DMS 273 (cell line): ENCODE measurements at regions not wholly inside any gene's neighbourhood (a gene's known extent, or its start where the extent isn't known, plus 50 kb on each side); places are given as distances from the start of the nearest gene placed in this dataset.

Source experiments
- DNase-seq: peaks from one replicate; lab custom pipeline; 2025; ENCODE audit not compliant: unreplicated experiment; lab: John Stamatoyannopoulos, UW

DNA sequence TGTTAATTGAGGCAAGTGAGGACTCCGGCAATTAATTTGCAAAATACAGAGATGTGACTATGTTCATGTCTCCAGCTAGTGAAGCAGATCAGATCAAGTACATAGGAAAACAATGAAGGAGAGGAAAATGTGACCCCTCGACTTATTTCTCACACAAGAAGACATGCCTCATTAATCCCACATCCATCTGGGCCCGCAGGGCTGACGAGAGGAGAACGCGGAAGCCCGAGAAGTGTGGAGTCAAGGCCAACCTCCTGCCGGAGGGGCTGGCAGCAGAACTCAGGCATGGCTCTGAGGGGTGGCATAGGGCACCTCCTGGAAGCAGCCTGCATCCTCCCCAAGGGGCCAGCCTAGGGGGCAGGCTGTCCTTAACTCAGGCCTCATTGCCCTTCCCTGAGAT lies 54.4 kb downstream of the ZNF503 start:
- DNase-seq, result no peak

DNA sequence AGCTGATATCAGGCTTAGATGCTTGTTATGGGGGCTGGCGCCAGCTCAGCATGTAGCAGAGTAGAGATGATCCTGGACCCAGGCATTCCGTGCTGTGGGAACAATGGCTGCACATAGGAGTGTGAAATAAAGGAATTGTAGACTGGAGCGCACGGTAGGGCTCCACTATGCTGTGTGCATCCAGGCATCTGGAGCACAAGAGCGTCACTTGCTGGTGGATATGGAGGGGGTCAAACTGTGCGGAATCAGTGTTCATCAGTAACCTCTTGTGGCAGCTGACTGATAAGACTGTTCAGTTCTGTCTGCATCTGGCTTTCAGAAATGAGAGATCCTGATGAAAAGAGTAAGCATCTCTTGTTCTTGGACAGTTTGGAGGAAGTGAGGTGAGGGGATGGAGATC lies 55.8 kb downstream of the ZNF503 start:
- DNase-seq, result no peak

DNA sequence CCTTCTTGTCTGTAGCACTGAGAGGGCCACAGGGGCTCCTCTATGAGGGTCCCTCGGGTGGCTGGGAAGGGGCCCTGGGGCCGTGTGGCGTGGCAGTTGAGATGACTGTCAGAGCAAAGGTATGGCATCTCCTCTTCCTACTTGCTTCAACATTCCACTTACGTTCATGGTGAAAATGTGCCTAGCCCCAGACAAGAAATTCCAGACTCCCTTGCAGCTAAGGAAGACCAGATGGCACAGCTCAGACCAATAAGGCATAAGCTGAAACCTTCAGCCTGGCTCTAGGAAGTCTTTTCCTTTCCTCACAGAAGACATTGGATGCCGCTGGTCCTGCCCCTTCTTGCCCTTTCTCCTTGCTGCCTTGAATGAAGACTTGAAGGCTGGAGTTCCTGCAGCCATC lies 57.4 kb downstream of the ZNF503 start:
- no peak for DNase-seq

DNA sequence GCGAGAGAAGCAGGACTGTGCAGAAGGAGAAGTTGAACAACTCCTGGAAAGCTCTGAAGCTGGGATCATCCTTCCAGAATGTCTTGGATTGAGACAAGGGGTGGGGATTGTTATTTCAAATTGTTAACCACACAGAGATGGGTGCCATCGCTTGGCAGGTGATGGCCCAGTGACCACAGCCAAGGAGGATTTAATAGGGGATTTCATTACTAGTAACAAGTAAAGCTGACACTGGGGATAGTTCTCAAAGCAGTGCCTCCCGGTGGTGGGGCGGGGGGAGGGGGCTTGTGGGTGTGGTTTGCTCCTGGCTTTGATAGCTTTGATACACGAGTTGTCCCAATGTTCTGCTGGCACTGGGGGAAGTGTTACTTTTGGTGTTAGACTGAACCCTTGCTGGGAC lies 59.2 kb downstream of the ZNF503 start:
- DNase-seq, result no peak

DNA sequence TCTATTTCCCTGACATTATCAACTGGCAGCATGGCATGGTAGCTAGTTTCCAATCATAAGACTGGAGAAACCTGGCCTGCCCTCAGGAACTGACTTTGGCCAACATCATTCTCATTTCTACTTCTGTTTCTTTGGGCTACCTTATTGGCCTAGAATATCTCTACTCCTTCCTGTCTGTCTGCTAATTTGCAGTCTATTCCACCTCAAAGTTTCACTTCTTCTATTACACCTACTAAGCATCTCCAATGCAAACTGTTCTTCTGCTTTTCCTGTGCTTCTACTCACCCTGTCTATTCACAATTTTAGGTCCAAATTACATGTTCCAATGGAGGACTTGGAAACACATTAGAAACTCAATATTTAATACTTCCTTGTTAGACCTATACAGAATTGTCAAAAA lies 65.6 kb downstream of the ZNF503 start:
- no peak for DNase-seq

DNA sequence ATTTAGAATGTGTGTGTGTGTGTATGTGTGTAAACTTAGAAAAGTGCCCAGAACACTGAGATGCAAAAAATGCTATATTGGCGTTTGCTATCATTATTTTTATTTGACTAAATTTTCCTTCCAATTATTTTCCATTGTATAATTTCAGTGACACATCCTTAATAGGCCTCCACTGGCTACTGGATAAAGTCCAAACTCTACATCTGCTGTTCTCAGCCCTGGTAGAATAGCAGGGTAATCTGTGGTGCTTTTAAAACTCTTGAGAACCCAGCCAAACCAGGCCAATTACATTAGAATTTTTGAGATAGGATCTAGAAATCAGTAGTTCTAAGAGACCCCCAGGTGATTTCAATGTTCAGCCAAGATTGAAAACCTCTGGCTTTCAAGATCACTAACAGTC lies 66.4 kb downstream of the ZNF503 start:
- DNase-seq, result peak; percentile 61

DNA sequence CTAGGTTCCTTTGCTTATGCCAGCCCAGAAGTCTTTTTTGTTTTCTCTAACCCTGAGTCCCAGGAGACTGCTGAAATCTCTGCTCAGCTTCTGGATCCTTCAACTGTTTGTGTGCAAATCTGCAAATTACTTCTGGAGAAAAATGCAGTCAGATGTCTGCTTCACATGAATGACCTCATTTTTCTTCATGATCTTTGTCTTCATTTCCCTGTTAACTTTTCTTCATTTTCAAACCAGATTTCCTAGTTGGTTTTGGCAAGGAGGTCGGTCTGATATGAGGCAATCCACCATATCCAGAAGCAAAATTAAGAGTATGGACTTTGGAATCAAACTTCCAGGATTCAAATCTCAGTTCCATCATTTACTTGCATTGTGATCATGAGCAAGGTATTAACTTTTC lies 66.8 kb downstream of the ZNF503 start:
- DNase-seq, result peak; percentile 17

DNA sequence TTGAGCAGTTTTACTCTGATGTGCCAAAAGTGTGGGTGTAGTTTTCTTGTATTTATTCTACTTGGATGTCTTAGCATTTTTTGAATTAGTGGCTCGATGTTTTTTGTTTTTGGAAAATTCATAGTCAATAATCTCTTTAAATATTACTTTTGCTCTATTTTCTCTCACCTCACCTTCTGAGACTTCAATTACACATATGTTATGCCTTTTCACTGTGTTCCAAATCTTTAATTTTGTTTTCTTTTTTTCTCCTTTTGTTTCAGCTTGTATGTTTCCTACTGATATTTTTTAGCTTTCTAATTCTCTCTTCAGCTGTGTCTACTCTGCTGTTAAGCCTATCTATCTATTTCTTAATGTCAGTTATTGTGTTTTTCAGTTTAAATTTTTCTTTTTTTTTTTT lies 69.5 kb downstream of the ZNF503 start:
- DNase-seq, result no peak

DNA sequence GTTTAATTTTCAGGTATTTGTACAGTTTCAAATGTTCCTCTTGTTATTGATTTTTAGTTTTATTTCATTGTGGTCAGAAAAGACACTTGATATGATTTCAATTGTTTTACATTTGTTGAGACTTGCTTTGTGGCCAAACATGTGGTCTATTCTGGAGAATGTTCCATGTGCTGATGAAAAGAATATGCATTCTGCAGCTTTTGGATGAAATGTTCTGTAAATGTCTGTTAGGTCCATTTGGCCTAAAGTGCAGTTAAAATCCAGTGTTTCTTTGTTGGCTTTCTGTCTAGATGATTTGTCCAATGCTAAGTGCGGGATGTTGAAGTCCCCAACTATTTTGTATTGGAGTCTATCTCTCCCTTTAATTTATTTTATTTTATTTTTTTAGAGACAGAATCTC lies 70.5 kb downstream of the ZNF503 start:
- no peak for DNase-seq

DNA sequence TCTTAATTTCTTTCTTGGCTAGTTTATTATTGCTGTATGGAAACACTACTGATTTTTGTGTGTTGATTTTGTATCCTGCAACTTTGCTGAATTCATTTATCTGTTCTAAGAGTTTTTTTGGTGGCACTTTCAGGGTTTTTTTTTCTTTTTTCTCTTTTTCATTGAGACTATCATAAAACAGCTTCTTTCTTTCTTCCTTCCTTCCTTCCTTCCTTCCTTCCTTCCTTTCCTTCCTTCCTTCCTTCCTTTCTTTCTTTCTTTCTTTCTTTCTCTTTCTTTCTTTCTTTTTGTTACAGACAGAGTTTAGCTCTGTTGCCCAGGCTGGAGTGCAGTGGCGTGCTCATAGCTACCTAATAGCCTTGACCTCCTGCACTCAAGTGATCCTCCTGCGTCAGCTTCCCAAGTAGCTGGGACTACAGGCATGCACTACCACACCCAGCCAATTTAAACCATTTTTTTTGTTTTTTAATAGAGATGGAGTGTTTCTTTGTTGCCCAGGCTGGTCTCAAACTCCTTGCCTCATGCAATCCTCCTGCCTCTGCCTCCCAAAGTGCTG lies 72.3 kb downstream of the ZNF503 start:
- no peak for DNase-seq

DNA sequence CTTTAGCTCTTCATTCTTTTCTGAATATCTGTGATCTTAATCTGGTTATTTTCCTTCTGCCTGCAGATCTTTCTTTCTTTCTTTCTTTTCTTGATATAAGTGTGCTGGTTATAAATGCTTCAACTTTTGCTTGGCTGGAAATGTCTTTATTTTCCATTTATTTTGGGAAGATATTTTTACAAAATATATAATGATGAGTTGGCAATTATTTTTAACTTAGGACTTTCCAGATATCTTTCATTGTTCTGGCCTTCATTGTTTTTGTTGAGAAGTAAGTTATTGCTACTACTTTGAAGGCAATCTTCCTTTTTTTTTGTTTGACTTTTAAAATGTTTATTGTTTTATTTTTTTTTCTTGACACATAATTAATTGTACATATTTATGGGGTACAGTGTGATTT lies 75.3 kb downstream of the ZNF503 start:
- DNase-seq, result no peak

DNA sequence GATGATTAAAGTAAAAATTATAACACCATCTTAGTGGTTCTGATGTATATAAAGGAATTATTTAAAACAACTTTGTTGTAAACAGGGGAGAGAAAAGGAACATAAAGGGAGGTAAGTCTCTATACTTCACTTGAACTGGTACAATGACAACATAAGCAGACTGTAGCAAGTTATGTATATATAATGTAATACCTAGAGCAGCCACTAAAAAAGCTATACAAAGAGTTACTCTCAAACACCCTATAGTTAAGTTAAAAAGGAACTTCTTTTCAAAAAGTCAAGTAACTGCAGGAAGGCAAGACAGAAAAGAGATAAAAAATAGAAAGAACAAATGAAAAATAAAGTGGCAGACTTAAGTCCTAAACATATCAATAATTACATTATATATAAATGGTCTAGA lies 82.3 kb downstream of the ZNF503 start:
- no peak for DNase-seq

DNA sequence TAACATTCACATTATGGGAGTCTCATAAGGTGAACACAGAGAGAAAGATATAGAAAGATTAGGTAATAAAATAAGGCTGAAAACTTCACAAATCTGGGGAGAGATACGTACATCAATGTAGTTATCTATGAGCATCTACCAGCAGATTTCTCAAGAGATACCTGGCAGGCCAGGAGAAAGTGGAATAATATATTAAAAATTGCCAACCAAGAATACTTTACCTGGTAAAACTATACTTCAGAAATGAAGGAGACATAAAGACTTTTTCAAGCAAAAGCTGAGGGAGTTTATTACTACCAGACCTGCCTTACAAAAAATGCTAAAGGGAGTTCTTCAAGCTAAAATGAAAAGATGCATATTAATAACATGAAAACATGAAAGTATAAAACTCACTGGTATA lies 78.8 kb upstream of the COMTD1 start:
- DNase-seq, result no peak

DNA sequence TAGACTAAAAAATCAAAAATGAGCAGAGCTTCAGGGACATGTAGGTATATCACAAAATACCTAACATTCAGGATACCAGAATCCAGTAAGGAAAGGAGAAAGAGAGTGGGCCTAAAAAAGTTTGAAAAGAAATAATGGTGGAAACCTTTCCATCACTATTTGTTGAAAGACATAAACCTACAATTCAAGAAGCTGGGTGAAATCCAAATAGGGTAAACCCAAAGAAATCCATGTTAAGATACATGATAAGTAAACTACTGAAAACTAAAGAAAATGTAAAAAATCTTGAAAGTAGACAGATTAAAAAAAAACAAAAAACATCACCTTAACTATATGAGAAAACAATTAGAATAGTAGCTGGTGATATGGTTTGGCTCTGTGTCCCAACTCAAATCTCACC lies 76.7 kb upstream of the COMTD1 start:
- DNase-seq, result no peak

DNA sequence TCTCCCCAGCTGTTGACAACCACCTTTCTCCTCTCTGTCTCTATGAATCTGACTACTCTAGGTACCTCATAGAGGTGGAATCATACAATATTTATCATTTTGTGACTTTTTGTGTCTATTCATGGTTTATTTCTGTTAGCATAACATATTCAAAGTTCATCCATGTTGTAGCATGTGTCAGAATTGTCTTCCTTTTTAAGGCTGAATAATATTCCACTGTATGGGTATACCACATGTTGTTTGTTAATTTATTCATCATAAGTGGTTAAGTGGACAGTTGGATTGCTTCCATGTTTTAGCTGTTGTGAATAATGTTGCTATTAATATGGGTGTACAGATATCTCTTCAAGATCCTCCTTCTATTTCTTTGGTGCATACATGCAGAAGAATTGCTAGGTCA lies 69.9 kb upstream of the COMTD1 start:
- no peak for DNase-seq

DNA sequence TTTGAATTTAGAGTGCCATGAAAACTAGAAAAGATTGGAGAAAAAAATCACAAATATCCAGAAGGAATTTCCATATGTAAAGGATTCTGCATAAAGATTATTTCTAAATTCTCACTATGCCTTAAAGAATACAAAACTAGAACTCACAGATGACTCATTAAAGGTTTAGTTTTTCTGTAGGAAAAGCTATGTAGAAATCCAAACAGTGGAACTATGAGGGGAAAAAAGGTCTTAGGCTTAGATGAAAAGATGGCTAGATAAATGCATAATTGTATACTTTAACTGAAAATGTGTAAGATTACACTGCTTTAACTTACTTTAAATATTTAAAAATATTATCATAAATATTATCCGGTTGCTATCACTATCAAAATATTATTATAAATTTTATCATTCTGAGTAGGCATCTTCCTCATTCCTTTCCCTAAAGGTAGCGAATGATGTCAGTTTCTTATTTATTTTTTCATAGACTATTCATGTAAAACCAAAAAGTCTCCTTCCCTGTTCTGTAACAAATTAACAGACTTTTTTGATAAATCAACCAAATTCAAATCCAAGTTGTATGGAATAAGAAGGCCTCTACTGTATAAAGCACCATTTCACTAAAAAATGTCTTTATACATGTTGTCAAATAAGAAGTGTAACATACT lies 69.1 kb upstream of the COMTD1 start:
- no peak for DNase-seq

DNA sequence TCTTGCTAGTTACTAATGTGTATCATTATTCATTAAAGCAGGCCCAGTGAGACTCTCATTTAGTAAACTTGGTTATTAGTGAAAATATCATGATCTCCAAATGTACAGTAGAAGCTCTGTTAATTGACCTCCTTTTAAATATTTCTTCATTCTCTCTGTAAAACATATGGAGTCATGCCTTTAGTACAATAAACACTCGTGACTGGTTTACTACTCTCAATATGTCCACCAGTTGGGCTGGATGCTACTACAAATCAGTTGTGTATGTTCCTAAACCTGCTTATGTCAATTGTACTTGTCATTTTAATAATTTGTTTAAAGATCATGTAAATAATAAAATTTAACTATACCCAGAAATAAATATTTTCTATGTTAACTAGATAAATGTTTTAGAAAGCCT lies 68.6 kb upstream of the COMTD1 start:
- no peak for DNase-seq

DNA sequence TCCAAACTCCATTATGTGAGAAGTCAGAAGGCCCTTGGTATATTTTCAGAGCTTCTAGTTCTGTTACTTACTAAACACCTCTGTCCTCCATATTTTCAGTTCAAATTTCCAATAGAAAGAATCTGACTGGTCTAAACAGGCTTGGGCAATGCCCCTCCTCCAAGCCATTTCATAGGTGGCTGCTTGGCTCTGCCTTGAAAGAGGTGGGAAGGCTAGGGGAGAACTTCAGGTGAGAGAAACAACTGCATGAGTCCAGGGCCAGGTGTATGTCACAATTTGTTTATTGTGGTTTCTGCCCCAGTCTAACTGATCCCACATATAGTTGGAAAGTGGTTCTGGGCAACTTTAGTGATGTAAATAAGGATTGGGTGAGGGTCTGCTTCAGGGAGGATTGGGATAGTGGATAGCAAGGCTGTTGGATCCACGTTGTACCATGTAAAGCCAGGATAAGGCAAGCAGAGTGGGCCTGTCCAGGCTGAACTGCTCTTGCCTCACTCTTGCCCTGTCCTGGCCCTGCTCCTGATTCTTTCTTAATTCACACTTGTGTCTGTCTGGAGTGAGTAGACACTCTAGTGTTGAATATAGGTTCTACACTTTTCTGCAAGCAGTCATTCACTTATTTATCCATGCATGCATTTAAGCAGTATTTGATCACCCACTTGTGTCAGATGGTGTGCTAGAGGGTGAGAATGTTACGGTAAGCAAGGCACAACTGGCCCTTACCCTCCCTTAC lies 67.5 kb upstream of the COMTD1 start:
- DNase-seq, result no peak

DNA sequence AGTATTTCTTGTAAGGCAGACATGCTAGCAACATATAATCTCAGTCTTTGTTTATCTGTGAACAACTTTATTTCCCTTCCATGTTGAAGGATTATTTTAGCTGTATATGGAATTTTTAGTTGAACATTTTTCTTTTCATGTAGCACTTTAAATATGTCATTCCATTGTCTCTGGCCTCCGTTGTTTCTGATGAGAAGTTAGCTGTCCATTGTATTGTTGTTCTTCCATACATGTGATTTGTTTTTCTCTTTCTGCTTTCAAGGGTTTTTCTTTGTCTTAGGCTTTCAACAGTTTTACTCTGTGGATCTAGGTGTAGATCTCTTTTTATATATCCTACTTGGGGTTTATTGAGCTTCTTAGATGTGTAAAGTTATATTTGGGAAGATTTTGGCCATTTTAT lies 66.3 kb upstream of the COMTD1 start:
- no peak for DNase-seq

DNA sequence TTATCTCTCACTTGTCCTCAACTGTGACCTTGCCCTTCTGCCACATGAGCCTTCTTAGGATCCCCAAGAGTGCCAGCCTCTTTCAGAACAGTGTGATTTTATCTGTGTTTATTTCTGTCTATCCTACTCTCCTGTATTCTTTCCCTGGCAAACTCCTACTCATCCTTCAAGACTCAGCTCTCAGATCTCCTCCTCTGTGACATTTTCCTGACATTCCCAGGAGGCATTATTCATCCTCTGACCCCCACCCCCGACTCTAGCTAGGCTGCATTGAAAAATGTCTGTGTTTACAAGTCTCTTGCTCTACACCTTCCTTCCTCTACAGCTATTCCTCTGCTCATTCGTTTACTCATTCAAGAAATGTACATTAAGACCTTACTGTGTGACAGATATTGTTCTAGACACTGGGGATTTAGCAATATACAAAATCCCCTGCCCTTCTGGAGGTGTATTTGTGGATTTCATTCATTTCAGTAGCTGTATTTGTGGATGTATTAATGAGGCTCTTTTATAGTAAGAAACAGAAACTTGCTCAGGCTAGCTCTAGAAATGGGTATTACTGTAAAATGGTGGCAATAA lies 61.4 kb upstream of the COMTD1 start:
- DNase-seq, result no peak

DNA sequence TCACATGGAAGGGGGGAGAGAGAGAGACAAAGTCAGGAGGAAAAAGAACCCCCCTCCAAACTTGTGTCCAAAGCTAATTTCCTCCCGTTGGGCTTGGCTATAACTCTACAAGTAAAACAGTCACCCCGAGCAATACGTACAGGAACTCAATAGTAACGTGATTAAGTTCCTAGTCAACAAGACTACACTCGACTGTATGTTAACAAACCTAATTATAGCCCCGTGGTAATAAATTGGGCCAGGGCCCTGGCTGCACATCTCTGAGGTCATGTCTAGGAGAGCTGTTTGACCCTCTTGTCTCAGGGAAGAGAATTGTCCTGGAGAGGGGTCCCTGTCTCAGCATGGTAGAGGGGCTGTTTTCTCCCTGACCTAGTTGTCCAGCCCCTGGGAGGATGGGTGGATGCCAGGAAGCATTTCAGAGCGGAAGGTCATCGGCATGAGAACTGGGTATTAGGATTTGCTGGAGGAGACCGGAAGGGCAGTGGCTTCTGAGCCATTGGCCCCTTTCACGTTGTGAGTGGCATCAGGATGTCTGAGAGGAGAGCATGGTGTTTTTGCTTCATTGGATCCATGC lies 60.2 kb upstream of the COMTD1 start:
- DNase-seq, result peak; percentile 30
